WTC11 (cell line): ENCODE measurements at regions not wholly inside any gene's neighbourhood (a gene's known extent, or its start where the extent isn't known, plus 50 kb on each side); places are given as distances from the start of the nearest gene placed in this dataset.

Experiments
- ATAC-seq: fragments of 200-7000 bp; cut with Tn5 transposase; 2 replicates; pipeline ENCODE4 v1.10.0; 2021; ENCODE audit warnings: mild to moderate bottlenecking, moderate library complexity
- CTCF ChIA-PET: fragments of 300-600 bp; sonication (Branson Sonifier 250); formaldehyde crosslinking; loops from one replicate; lab custom pipeline; 2021; ENCODE audit warnings: antibody characterized with exemption; lab: Charles Lee
- POLR2A ChIA-PET: fragments of 350-600 bp; sonication (Branson Sonifier 250); formaldehyde crosslinking; loops from one replicate; lab custom pipeline; 2021; ENCODE audit warnings: antibody characterized with exemption; lab: Charles Lee
- DNase-seq: peaks from one replicate; pipeline ENCODE4 v3.0.0; 2021; ENCODE audit warnings: low spot score
- H3K27ac Mint-ChIP-seq: 2 replicates; pipeline ENCODE4 v1.8.0; 2021; ENCODE audit warnings: mixed read lengths
- H3K27me3 Mint-ChIP-seq: 2 replicates; pipeline ENCODE4 v1.8.0; 2021; ENCODE audit warnings: low read depth, mild to moderate bottlenecking, moderate library complexity, mixed read lengths
- H3K36me3 Mint-ChIP-seq: 2 replicates; pipeline ENCODE4 v1.8.0; 2021; ENCODE audit warnings: mixed read lengths
- H3K4me1 Mint-ChIP-seq: 2 replicates; pipeline ENCODE4 v1.8.0; 2022; ENCODE audit warnings: mixed read lengths
- H3K4me3 Mint-ChIP-seq: 2 replicates; pipeline ENCODE4 v1.8.0; 2021; ENCODE audit warnings: mild to moderate bottlenecking, moderate library complexity, mixed read lengths
- H3K9me3 Mint-ChIP-seq: 2 replicates; pipeline ENCODE4 v1.8.0; 2021; ENCODE audit warnings: mixed read lengths
- ATF1 ChIP-seq: sonication (generic); formaldehyde crosslinking; IDR thresholded peaks from 2 replicates; pipeline ENCODE4 v1.8.1; 2023; ENCODE audit warnings: mild to moderate bottlenecking, moderate library complexity, missing genetic modification reagents
- CREB1 ChIP-seq: sonication (generic); formaldehyde crosslinking; IDR thresholded peaks from 2 replicates; pipeline ENCODE4 v1.8.0; 2023; ENCODE audit warnings: mild to moderate bottlenecking, missing genetic modification reagents
- SOX15 ChIP-seq: fragments of 250-450 bp; sonication (Bioruptor Pico); IDR thresholded peaks from 2 replicates; pipeline ENCODE4 v1.9.0; 2021; ENCODE audit warnings: mild to moderate bottlenecking
- ZBTB21 ChIP-seq: sonication (generic); formaldehyde crosslinking; IDR thresholded peaks from 2 replicates; pipeline ENCODE4 v1.8.1; 2023; ENCODE audit warnings: mild to moderate bottlenecking, missing genetic modification reagents, borderline replicate concordance
- ZNF219 ChIP-seq: sonication (generic); formaldehyde crosslinking; IDR thresholded peaks from 2 replicates; pipeline ENCODE4 v1.8.0; 2023; ENCODE audit warnings: missing genetic modification reagents, mild to moderate bottlenecking, borderline replicate concordance
- ZNF263 ChIP-seq: sonication (generic); formaldehyde crosslinking; IDR thresholded peaks from 2 replicates; pipeline ENCODE4 v1.8.1; 2022; ENCODE audit warnings: low read depth, mild to moderate bottlenecking, moderate library complexity, missing genetic modification reagents
- ZNF423 ChIP-seq: fragments of 250-450 bp; sonication (Bioruptor Pico); IDR thresholded peaks from 2 replicates; pipeline ENCODE4 v2.1.2; 2022; ENCODE audit warnings: mild to moderate bottlenecking, moderate library complexity
- TF ChIP-seq, protein P1 (sequence below): sonication (generic); formaldehyde crosslinking; IDR thresholded peaks from 2 replicates; pipeline ENCODE4 v1.8.0; 2022; ENCODE audit warnings: missing genetic modification reagents
- TF ChIP-seq, protein P2 (sequence below): fragments of 250-450 bp; sonication (Bioruptor Pico); IDR thresholded peaks from 2 replicates; pipeline ENCODE4 v2.1.2; 2022; ENCODE audit warnings: mild to moderate bottlenecking, moderate library complexity
- TF ChIP-seq, protein P3 (sequence below): sonication (generic); formaldehyde crosslinking; IDR thresholded peaks from 2 replicates; pipeline ENCODE4 v1.8.1; 2022; ENCODE audit warnings: low read depth, mild to moderate bottlenecking, moderate library complexity, missing genetic modification reagents, borderline replicate concordance
- TF ChIP-seq, protein P4 (sequence below): fragments of 250-450 bp; sonication (Bioruptor Pico); IDR thresholded peaks from 2 replicates; pipeline ENCODE4 v1.8.0; 2021; ENCODE audit warnings: mild to moderate bottlenecking
- TF ChIP-seq, protein P5 (sequence below): sonication (generic); formaldehyde crosslinking; IDR thresholded peaks from 2 replicates; pipeline ENCODE4 v1.8.0; 2022; ENCODE audit warnings: mild to moderate bottlenecking, missing genetic modification reagents
- TF ChIP-seq, protein P6 (sequence below): fragments of 250-450 bp; sonication (Bioruptor Pico); IDR thresholded peaks from 2 replicates; pipeline ENCODE4 v1.9.0; 2021; ENCODE audit warnings: moderate library complexity, mild to moderate bottlenecking, inconsistent platforms, borderline replicate concordance
- TF ChIP-seq, protein P7 (sequence below): sonication (generic); formaldehyde crosslinking; IDR thresholded peaks from 2 replicates; pipeline ENCODE4 v1.8.1; 2023; ENCODE audit warnings: mild to moderate bottlenecking, missing genetic modification reagents
- TF ChIP-seq, protein P8 (sequence below): sonication (generic); formaldehyde crosslinking; conservative IDR thresholded peaks from 2 replicates; pipeline ENCODE4 v1.8.1; 2023; ENCODE audit warnings: mild to moderate bottlenecking, low read depth, missing genetic modification reagents, moderate library complexity

DNA sequence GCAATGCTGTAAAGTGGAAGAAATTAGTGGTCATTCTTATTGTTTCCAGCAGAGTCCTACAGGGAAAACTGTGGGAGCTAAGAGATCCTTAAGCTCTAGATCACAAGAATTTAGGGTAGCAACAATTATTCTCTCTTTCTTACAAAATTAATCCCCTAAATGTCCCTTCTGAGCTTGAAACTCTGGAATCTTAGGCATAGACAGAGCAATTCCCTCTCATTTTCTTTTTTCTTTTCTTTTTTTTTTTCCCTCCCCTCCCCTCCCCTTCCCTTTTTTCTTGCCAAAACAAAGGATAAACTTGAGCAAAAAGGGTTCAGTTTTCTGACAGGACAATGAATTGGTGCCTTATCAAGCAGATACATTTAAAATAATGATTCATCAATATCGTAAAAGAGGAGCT lies 441.0 kb downstream of the DSC3 start:
- Mint-ChIP-seq H3K4me1 (peaks cover 6% of the 10 kb centered on the region), H3K27me3 (no peaks in the 10 kb centered on the region), H3K27ac (no peak overlapping the region), H3K36me3 (peaks cover 7% of the 10 kb centered on the region), H3K9me3 (peaks cover 8% of the 10 kb centered on the region), H3K4me3 (no peak overlapping the region)
- ATAC-seq (no peak), DNase-seq (no peak)
- ChIA-PET CTCF (no interaction called here), POLR2A (no interaction called here)
- no peak for TF ChIP-seq ZBTB21 (CRISPR knock-in tag)
- TF ChIP-seq, protein P1, sequence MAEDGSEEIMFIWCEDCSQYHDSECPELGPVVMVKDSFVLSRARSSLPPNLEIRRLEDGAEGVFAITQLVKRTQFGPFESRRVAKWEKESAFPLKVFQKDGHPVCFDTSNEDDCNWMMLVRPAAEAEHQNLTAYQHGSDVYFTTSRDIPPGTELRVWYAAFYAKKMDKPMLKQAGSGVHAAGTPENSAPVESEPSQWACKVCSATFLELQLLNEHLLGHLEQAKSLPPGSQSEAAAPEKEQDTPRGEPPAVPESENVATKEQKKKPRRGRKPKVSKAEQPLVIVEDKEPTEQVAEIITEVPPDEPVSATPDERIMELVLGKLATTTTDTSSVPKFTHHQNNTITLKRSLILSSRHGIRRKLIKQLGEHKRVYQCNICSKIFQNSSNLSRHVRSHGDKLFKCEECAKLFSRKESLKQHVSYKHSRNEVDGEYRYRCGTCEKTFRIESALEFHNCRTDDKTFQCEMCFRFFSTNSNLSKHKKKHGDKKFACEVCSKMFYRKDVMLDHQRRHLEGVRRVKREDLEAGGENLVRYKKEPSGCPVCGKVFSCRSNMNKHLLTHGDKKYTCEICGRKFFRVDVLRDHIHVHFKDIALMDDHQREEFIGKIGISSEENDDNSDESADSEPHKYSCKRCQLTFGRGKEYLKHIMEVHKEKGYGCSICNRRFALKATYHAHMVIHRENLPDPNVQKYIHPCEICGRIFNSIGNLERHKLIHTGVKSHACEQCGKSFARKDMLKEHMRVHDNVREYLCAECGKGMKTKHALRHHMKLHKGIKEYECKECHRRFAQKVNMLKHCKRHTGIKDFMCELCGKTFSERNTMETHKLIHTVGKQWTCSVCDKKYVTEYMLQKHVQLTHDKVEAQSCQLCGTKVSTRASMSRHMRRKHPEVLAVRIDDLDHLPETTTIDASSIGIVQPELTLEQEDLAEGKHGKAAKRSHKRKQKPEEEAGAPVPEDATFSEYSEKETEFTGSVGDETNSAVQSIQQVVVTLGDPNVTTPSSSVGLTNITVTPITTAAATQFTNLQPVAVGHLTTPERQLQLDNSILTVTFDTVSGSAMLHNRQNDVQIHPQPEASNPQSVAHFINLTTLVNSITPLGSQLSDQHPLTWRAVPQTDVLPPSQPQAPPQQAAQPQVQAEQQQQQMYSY (CRISPR knock-in tag), result no peak
- TF ChIP-seq, protein P2, sequence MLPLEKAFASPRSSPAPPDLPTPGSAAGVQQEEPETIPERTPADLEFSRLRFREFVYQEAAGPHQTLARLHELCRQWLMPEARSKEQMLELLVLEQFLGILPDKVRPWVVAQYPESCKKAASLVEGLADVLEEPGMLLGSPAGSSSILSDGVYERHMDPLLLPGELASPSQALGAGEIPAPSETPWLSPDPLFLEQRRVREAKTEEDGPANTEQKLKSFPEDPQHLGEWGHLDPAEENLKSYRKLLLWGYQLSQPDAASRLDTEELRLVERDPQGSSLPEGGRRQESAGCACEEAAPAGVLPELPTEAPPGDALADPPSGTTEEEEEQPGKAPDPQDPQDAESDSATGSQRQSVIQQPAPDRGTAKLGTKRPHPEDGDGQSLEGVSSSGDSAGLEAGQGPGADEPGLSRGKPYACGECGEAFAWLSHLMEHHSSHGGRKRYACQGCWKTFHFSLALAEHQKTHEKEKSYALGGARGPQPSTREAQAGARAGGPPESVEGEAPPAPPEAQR (CRISPR knock-in tag), result no peak
- TF ChIP-seq ZNF423, result no peak
- TF ChIP-seq SOX15 (CRISPR knock-in tag), result no peak
- TF ChIP-seq ATF1 (CRISPR knock-in tag), result no peak
- TF ChIP-seq CREB1, result no peak
- TF ChIP-seq, protein P3, sequence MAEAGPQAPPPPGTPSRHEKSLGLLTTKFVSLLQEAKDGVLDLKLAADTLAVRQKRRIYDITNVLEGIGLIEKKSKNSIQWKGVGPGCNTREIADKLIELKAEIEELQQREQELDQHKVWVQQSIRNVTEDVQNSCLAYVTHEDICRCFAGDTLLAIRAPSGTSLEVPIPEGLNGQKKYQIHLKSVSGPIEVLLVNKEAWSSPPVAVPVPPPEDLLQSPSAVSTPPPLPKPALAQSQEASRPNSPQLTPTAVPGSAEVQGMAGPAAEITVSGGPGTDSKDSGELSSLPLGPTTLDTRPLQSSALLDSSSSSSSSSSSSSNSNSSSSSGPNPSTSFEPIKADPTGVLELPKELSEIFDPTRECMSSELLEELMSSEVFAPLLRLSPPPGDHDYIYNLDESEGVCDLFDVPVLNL (CRISPR knock-in tag), result no peak
- TF ChIP-seq, protein P4, sequence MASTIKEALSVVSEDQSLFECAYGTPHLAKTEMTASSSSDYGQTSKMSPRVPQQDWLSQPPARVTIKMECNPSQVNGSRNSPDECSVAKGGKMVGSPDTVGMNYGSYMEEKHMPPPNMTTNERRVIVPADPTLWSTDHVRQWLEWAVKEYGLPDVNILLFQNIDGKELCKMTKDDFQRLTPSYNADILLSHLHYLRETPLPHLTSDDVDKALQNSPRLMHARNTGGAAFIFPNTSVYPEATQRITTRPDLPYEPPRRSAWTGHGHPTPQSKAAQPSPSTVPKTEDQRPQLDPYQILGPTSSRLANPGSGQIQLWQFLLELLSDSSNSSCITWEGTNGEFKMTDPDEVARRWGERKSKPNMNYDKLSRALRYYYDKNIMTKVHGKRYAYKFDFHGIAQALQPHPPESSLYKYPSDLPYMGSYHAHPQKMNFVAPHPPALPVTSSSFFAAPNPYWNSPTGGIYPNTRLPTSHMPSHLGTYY (CRISPR knock-in tag), result no peak
- TF ChIP-seq, protein P5, sequence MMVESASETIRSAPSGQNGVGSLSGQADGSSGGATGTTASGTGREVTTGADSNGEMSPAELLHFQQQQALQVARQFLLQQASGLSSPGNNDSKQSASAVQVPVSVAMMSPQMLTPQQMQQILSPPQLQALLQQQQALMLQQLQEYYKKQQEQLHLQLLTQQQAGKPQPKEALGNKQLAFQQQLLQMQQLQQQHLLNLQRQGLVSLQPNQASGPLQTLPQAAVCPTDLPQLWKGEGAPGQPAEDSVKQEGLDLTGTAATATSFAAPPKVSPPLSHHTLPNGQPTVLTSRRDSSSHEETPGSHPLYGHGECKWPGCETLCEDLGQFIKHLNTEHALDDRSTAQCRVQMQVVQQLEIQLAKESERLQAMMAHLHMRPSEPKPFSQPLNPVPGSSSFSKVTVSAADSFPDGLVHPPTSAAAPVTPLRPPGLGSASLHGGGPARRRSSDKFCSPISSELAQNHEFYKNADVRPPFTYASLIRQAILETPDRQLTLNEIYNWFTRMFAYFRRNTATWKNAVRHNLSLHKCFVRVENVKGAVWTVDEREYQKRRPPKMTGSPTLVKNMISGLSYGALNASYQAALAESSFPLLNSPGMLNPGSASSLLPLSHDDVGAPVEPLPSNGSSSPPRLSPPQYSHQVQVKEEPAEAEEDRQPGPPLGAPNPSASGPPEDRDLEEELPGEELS (CRISPR knock-in tag), result no peak
- TF ChIP-seq, protein P6, sequence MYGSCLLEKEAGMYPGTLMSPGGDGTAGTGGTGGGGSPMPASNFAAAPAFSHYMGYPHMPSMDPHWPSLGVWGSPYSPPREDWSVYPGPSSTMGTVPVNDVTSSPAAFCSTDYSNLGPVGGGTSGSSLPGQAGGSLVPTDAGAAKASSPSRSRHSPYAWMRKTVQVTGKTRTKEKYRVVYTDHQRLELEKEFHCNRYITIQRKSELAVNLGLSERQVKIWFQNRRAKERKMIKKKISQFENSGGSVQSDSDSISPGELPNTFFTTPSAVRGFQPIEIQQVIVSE (CRISPR knock-in tag), result no peak
- TF ChIP-seq, protein P7, sequence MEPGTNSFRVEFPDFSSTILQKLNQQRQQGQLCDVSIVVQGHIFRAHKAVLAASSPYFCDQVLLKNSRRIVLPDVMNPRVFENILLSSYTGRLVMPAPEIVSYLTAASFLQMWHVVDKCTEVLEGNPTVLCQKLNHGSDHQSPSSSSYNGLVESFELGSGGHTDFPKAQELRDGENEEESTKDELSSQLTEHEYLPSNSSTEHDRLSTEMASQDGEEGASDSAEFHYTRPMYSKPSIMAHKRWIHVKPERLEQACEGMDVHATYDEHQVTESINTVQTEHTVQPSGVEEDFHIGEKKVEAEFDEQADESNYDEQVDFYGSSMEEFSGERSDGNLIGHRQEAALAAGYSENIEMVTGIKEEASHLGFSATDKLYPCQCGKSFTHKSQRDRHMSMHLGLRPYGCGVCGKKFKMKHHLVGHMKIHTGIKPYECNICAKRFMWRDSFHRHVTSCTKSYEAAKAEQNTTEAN (CRISPR knock-in tag), result no peak
- TF ChIP-seq, protein P8, sequence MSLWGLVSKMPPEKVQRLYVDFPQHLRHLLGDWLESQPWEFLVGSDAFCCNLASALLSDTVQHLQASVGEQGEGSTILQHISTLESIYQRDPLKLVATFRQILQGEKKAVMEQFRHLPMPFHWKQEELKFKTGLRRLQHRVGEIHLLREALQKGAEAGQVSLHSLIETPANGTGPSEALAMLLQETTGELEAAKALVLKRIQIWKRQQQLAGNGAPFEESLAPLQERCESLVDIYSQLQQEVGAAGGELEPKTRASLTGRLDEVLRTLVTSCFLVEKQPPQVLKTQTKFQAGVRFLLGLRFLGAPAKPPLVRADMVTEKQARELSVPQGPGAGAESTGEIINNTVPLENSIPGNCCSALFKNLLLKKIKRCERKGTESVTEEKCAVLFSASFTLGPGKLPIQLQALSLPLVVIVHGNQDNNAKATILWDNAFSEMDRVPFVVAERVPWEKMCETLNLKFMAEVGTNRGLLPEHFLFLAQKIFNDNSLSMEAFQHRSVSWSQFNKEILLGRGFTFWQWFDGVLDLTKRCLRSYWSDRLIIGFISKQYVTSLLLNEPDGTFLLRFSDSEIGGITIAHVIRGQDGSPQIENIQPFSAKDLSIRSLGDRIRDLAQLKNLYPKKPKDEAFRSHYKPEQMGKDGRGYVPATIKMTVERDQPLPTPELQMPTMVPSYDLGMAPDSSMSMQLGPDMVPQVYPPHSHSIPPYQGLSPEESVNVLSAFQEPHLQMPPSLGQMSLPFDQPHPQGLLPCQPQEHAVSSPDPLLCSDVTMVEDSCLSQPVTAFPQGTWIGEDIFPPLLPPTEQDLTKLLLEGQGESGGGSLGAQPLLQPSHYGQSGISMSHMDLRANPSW, result no peak
- no peak for TF ChIP-seq ZNF263 (CRISPR knock-in tag)
- TF ChIP-seq ZNF219 (CRISPR knock-in tag), result no peak
